Stimulated activated CD8-positive, alpha-beta memory T cell treated with anti-CD3 and anti-CD28 coated beads, Interleukin-2, amount 100 ng/mL, for 1 hour (primary cell): ENCODE measurements at regions not wholly inside any gene's neighbourhood (a gene's known extent, or its start where the extent isn't known, plus 50 kb on each side); places are given as distances from the start of the nearest gene placed in this dataset.

Experiments
- DNase-seq, 2 donors: peaks; one replicate each; pipeline ENCODE4 v3.0.0-alpha.2; 2020; ENCODE audit warnings: low read depth in 2 of 2

- no peak for DNase-seq
Measured at GRCh38 chr14:87170179-87170578, 822.8 kb downstream of the GALC start.

GRCh38 chr14:87169362-87169761, 823.6 kb downstream of the GALC start:
- DNase-seq, result no peak

- DNase-seq, result no peak
Measured at GRCh38 chr14:87161502-87161901, 831.5 kb downstream of the GALC start.

GRCh38 chr14:87160989-87161388, 832.0 kb downstream of the GALC start:
- no peak for DNase-seq

GRCh38 chr14:87158283-87158682, 834.7 kb downstream of the GALC start:
- no peak for DNase-seq

- DNase-seq, result no peak
Measured at GRCh38 chr14:87156878-87157277, 836.1 kb downstream of the GALC start.

GRCh38 chr14:87155856-87156488, 837.0 kb downstream of the GALC start:
- DNase-seq, result no peak

- no peak for DNase-seq
Measured at GRCh38 chr14:87153901-87154300, 839.1 kb downstream of the GALC start.

- DNase-seq, result no peak
Measured at GRCh38 chr14:87153391-87153790, 839.6 kb downstream of the GALC start.

- DNase-seq, result no peak
Measured at GRCh38 chr14:87152693-87153092, 840.3 kb downstream of the GALC start.

GRCh38 chr14:87149583-87150354, 843.2 kb downstream of the GALC start:
- DNase-seq, result no peak

GRCh38 chr14:87148655-87149054, 844.3 kb downstream of the GALC start:
- DNase-seq, result no peak

GRCh38 chr14:87142551-87143211, 850.3 kb downstream of the GALC start:
- DNase-seq, result no peak

- no peak for DNase-seq
Measured at GRCh38 chr14:87141801-87142200, 851.2 kb downstream of the GALC start.

- DNase-seq, result no peak
Measured at GRCh38 chr14:87139299-87139698, 853.7 kb downstream of the GALC start.

GRCh38 chr14:87133073-87133801, 859.7 kb downstream of the GALC start:
- DNase-seq, result no peak

GRCh38 chr14:87131879-87132278, 861.1 kb downstream of the GALC start:
- DNase-seq, result no peak

- no peak for DNase-seq
Measured at GRCh38 chr14:87122166-87122565, 870.8 kb downstream of the GALC start.

- DNase-seq, result no peak
Measured at GRCh38 chr14:87121716-87122115, 871.3 kb downstream of the GALC start.

GRCh38 chr14:87115234-87115633, 877.7 kb downstream of the GALC start:
- DNase-seq, result no peak

GRCh38 chr14:87113286-87113685, 879.7 kb downstream of the GALC start:
- no peak for DNase-seq

GRCh38 chr14:87111741-87112140, 881.2 kb downstream of the GALC start:
- DNase-seq, result no peak
